Stimulated activated CD8-positive, alpha-beta memory T cell treated with anti-CD3 and anti-CD28 coated beads, Interleukin-12 subunit alpha, Interleukin-12 subunit beta, amount 100 ng/mL, for 1 hour (primary cell): ENCODE measurements at regions not wholly inside any gene's neighbourhood (a gene's known extent, or its start where the extent isn't known, plus 50 kb on each side); places are given as distances from the start of the nearest gene placed in this dataset.

ENCODE experiments used
- DNase-seq: peaks from one replicate; pipeline ENCODE4 v3.0.0-alpha.2; 2020; ENCODE audit warnings: low read depth

GRCh38 chr17:33977729-33978514 lies 277.2 kb upstream of the CCL2 start:
- DNase-seq, result no peak

GRCh38 chr17:33978889-33979288 lies 276.2 kb upstream of the CCL2 start:
- DNase-seq, result no peak

- no peak for DNase-seq
These were observed 274.9 kb upstream of the CCL2 start for GRCh38 chr17:33980193-33980592.

- no peak for DNase-seq
These were observed 273.1 kb upstream of the CCL2 start for GRCh38 chr17:33981711-33982601.

GRCh38 chr17:33982909-33983308 lies 272.2 kb upstream of the CCL2 start:
- no peak for DNase-seq

- no peak for DNase-seq
These were observed 271.1 kb upstream of the CCL2 start for GRCh38 chr17:33983824-33984574.

GRCh38 chr17:33986088-33986487 lies 269.0 kb upstream of the CCL2 start:
- no peak for DNase-seq

- no peak for DNase-seq
These were observed 268.5 kb upstream of the CCL2 start for GRCh38 chr17:33986566-33986965.

GRCh38 chr17:33987162-33987561 lies 267.9 kb upstream of the CCL2 start:
- no peak for DNase-seq

- no peak for DNase-seq
These were observed 265.5 kb upstream of the CCL2 start for GRCh38 chr17:33989361-33990148.

GRCh38 chr17:33990943-33991706 lies 264.0 kb upstream of the CCL2 start:
- no peak for DNase-seq

- DNase-seq, result no peak
These were observed 263.0 kb upstream of the CCL2 start for GRCh38 chr17:33992113-33992512.

GRCh38 chr17:34000639-34001038 lies 254.4 kb upstream of the CCL2 start:
- DNase-seq, result no peak

- no peak for DNase-seq
These were observed 253.8 kb upstream of the CCL2 start for GRCh38 chr17:34001246-34001645.

- no peak for DNase-seq
These were observed 249.0 kb upstream of the CCL2 start for GRCh38 chr17:34006126-34006525.

GRCh38 chr17:34008125-34008524 lies 247.0 kb upstream of the CCL2 start:
- no peak for DNase-seq

GRCh38 chr17:34009912-34010311 lies 245.2 kb upstream of the CCL2 start:
- no peak for DNase-seq

GRCh38 chr17:34010534-34010933 lies 244.6 kb upstream of the CCL2 start:
- DNase-seq, result no peak

GRCh38 chr17:34011599-34011998 lies 243.5 kb upstream of the CCL2 start:
- DNase-seq, result no peak

- DNase-seq, result no peak
These were observed 242.2 kb upstream of the CCL2 start for GRCh38 chr17:34012709-34013375.
